Fibroblast of lung (primary cell): ENCODE measurements at regions not wholly inside any gene's neighbourhood (a gene's known extent, or its start where the extent isn't known, plus 50 kb on each side); places are given as distances from the start of the nearest gene placed in this dataset.

Source experiments
- CTCF ChIP-seq, 2 donors: IDR thresholded peaks in 1 of 2; conservative IDR thresholded peaks in 1 of 2; 1 replicate in 1 of 2; 2 replicates in 1 of 2; pipeline ENCODE4 v1.5.1; 2011 to 2012; ENCODE audit warnings: low read length in 2 of 2, control low read depth in 1 of 2, inconsistent platforms in 1 of 2, low read depth in 1 of 2, mild to moderate bottlenecking in 1 of 2
- EZH2 ChIP-seq: IDR thresholded peaks from 2 replicates; pipeline ENCODE4 v1.5.1; 2012; ENCODE audit warnings: low read length, control low read depth, mild to moderate bottlenecking; ENCODE audit errors: missing control alignments

DNA sequence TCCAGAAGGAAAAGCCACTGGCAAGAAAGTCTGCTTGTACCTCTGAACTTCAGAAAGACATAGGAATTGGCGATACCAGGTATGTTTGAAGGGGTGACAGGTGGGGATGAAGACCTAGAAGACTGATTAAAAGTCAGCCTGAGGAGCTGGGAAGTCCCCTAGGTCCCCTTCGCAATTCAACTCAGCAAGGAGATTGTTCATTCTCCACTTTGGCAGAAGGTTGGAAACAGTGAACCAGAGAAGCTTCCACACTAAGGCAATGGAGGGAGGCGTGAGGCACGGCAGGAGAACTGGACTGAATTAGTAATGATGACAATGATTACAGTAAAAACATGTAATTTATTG, 240.3 kb upstream of the TMPO start:
- no peak for TF ChIP-seq CTCF (conservative IDR thresholded peaks at IDR 0.05 in 1 of 2, IDR thresholded peaks at IDR 0.05 in 1 of 2; ENCODE audit: low read depth in 1 of 2, low read length in 2 of 2)
- no peak for TF ChIP-seq EZH2
